ENCODE measurements at regions not wholly inside any gene's neighbourhood (a gene's known extent, or its start where the extent isn't known, plus 50 kb on each side); places are given as distances from the start of the nearest gene placed in this dataset.

DNA sequence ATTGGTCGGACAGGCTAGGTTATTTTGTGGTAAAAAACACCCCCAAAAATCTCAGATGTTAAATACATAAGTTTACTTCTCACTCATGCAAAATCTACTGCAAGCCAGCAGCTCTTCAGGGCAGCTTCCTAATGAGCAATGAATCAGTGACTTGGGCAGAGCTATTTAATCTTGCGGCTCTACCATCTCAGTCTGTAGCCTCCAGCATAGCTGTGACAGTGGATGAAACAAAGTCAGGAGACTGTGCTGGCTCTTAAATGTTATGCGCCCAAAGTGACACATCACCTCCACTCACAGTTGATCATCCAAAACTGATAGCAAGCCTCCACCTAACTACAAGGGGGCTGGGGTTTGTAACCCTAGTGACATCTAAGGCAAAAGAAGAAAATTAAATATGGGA lies 571.9 kb downstream of the METTL4 start:
- TF ChIP-seq POLR2AphosphoS5 (IDR thresholded peaks at IDR 0.05) (no peak), POLR2A (IDR thresholded peaks at IDR 0.05) (no peak)
- TF ChIP-seq, protein P1, sequence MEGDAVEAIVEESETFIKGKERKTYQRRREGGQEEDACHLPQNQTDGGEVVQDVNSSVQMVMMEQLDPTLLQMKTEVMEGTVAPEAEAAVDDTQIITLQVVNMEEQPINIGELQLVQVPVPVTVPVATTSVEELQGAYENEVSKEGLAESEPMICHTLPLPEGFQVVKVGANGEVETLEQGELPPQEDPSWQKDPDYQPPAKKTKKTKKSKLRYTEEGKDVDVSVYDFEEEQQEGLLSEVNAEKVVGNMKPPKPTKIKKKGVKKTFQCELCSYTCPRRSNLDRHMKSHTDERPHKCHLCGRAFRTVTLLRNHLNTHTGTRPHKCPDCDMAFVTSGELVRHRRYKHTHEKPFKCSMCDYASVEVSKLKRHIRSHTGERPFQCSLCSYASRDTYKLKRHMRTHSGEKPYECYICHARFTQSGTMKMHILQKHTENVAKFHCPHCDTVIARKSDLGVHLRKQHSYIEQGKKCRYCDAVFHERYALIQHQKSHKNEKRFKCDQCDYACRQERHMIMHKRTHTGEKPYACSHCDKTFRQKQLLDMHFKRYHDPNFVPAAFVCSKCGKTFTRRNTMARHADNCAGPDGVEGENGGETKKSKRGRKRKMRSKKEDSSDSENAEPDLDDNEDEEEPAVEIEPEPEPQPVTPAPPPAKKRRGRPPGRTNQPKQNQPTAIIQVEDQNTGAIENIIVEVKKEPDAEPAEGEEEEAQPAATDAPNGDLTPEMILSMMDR (IDR thresholded peaks at IDR 0.05), result no peak
- DNase-seq (ENCODE audit: low spot score in 2 of 2), result no peak
- Histone ChIP-seq H3K27ac (no peak overlapping the region), H3K27me3 (no peaks in the 10 kb centered on the region), H3K9me3 (no peaks in the 10 kb centered on the region), H3K36me3 (no peaks in the 10 kb centered on the region), H3K4me1 (no peaks in the 10 kb centered on the region), H3K4me3 (no peak overlapping the region)
- intact Hi-C loops (cut with DNase I; ENCODE audit: low total_unique reads), result no loop called here

DNA sequence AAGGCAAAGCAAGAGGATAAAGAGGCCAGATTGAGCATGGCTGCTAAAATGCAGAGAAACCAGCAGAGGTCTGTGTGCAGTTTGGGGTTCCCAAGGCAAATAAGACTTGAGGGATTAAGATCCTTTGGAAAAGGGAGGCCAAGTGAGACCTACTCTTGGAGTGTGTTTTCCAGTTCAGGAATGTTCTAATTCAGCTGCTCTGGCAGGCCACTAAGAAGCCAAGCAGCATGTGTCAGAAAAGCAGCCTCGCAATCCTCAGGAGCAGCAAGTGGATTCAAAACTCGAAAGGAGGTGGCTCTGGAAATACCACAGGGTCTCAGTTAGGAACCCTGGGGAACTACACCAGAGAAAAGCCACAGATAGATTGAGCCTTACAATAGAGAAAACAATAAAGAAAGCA lies 569.2 kb downstream of the METTL4 start:
- no peak overlapping the region for H3K4me3 ChIP-seq
- intact Hi-C loops (cut with DNase I; ENCODE audit: low total_unique reads), result no loop called here
- no peak overlapping the region for H3K27ac ChIP-seq
- TF ChIP-seq POLR2AphosphoS5 (IDR thresholded peaks at IDR 0.05), result no peak
- TF ChIP-seq, protein P1 (IDR thresholded peaks at IDR 0.05), result no peak
- no peak for TF ChIP-seq POLR2A (IDR thresholded peaks at IDR 0.05)
- H3K4me1 ChIP-seq, result no peaks in the 10 kb centered on the region
- H3K27me3 ChIP-seq, result no peaks in the 10 kb centered on the region
- H3K9me3 ChIP-seq, result no peaks in the 10 kb centered on the region
- no peaks in the 10 kb centered on the region for H3K36me3 ChIP-seq
- no peak for DNase-seq (ENCODE audit: low spot score in 2 of 2)

DNA sequence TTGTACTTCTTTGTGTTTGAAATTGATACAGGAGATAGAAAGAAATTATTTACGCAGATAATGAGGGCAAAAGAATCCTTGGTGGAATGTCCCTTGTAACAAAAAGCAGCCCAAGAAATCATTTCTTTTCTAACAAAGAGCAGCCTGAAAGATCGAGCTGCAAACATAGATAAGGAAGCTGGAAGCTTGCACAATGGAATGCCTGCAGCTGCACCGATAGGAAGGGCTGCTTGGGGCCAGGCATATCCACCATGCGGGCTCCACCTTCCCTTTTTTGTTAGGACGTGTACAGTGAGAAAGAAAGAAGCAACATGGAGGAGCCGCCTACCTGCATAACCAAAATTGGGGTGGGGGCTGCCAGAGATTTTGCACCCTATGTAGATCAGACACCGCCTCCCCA lies 568.7 kb downstream of the METTL4 start:
- no peaks in the 10 kb centered on the region for H3K9me3 ChIP-seq
- H3K4me1 ChIP-seq, result no peaks in the 10 kb centered on the region
- H3K27me3 ChIP-seq, result no peaks in the 10 kb centered on the region
- no peak overlapping the region for H3K4me3 ChIP-seq
- TF ChIP-seq POLR2A (IDR thresholded peaks at IDR 0.05) (no peak), POLR2AphosphoS5 (IDR thresholded peaks at IDR 0.05) (no peak)
- TF ChIP-seq, protein P1 (IDR thresholded peaks at IDR 0.05), result no peak
- H3K27ac ChIP-seq, result no peak overlapping the region
- H3K36me3 ChIP-seq, result no peaks in the 10 kb centered on the region
- intact Hi-C loops (cut with DNase I; ENCODE audit: low total_unique reads), result no loop called here
- DNase-seq (ENCODE audit: low spot score in 2 of 2), result no peak

DNA sequence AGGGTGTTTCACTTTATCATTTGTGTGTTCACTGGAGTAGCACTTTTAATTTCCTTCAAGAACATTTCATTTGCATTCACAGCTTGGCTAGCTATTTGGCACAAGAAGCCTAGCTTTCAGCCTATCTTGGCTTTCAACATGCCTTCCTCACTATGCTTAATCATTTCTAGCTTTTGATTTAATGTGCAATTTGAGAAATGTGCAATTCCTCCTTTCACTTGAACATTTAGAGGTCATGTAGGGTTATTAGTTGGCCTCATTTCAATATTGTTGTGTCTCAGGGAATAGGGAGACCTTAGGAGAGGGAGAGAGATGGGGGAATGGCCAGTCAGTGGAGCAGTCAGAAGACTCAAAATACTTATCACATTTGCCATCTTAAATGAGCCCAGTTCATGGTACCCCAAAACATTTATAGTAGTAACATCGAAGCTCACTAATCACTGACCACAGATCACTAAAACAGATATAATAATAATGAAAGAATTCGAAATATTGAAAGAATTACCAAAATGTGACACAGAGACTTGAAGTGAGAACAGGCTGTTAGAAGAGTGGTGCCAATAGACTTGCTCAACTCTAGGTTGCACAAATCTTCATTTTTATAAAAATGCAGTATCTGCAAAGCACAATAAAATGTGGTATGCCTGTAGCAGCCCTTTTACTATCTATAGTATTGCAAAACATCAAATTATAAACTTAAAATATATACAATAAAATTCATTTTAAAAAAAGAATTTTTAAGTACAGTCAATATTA lies 561.2 kb downstream of the METTL4 start:
- Histone ChIP-seq H3K4me3 (no peak overlapping the region), H3K9me3 (no peaks in the 10 kb centered on the region), H3K4me1 (no peaks in the 10 kb centered on the region), H3K36me3 (no peaks in the 10 kb centered on the region), H3K27ac (no peak overlapping the region), H3K27me3 (no peaks in the 10 kb centered on the region)
- TF ChIP-seq POLR2A (IDR thresholded peaks at IDR 0.05) (no peak), POLR2AphosphoS5 (IDR thresholded peaks at IDR 0.05) (no peak)
- TF ChIP-seq, protein P1 (IDR thresholded peaks at IDR 0.05), result no peak
- intact Hi-C loops (cut with DNase I; ENCODE audit: low total_unique reads), result loop anchor here (5.0 kb wide), 1 partner anchor 428 kb away; no protein-coding TSS in a partner anchor
- no peak for DNase-seq (ENCODE audit: low spot score in 2 of 2)

DNA sequence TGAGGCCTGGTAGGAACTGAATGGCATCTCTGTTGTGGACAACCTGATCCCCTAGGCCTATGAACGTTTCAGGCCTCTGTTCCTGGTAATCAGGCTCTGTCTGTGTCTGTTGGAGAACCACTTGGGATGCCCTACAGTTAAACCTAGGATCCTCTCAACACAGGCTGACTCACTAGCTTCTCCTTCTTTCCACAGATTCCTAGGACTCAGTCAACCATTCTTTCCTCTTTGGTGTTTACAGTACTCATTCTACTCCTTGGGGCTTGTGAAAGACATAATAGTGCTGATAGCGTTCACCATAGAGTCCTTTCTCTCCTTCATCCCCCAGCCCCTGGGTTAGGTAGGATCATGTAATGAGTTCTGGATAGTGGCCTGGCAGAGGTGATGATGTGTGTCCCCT lies 544.3 kb downstream of the METTL4 start:
- H3K27ac ChIP-seq, result no peak overlapping the region
- DNase-seq (ENCODE audit: low spot score in 2 of 2), result no peak
- H3K36me3 ChIP-seq, result no peaks in the 10 kb centered on the region
- no peaks in the 10 kb centered on the region for H3K4me1 ChIP-seq
- no peaks in the 10 kb centered on the region for H3K27me3 ChIP-seq
- intact Hi-C loops (cut with DNase I; ENCODE audit: low total_unique reads), result no loop called here
- TF ChIP-seq, protein P1 (IDR thresholded peaks at IDR 0.05), result no peak
- TF ChIP-seq POLR2A (IDR thresholded peaks at IDR 0.05) (no peak), POLR2AphosphoS5 (IDR thresholded peaks at IDR 0.05) (no peak)
- no peak overlapping the region for H3K4me3 ChIP-seq
- no peaks in the 10 kb centered on the region for H3K9me3 ChIP-seq

Measured in breast epithelium (tissue), 4 donors.